ENCODE measurements at regions not wholly inside any gene's neighbourhood (a gene's known extent, or its start where the extent isn't known, plus 50 kb on each side); places are given as distances from the start of the nearest gene placed in this dataset.

DNA sequence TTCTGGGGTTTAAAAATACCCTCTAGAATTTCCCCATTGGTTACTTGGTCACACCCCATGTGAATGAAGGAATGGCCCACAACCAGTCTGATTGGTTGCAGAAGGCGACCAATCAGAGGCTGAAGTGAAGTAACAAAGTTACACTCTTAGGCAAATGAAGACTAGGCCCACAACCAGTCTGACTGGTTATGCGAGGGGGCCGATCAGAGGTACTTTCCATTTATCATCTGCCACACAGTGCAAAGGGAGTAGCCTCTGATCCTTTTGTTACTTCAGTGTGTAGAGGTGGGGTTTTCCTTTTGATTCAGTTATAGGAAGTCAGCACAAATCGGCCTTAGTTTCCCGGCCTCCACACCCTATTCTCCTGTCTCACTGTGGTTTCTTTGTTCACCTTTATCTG, 61.2 kb upstream of the SGK1 start:
- DNase-seq (ENCODE audit: low spot score in 2 of 2) = no peak
- Histone ChIP-seq H3K27ac (peak overlapping the region; percentile 75), H3K4me1 (peaks cover 21% of the 10 kb centered on the region), H3K27me3 (no peaks in the 10 kb centered on the region), H3K36me3 (no peaks in the 10 kb centered on the region), H3K4me3 (no peak overlapping the region), H3K9me3 (no peaks in the 10 kb centered on the region)
- WGBS = 39% methylated on average over 5 of the region's 5 CpGs
- TF ChIP-seq POLR2AphosphoS5 (IDR thresholded peaks at IDR 0.05) = peak in 2 of 3 donors; percentile 27 to 78
- TF ChIP-seq, protein P1, sequence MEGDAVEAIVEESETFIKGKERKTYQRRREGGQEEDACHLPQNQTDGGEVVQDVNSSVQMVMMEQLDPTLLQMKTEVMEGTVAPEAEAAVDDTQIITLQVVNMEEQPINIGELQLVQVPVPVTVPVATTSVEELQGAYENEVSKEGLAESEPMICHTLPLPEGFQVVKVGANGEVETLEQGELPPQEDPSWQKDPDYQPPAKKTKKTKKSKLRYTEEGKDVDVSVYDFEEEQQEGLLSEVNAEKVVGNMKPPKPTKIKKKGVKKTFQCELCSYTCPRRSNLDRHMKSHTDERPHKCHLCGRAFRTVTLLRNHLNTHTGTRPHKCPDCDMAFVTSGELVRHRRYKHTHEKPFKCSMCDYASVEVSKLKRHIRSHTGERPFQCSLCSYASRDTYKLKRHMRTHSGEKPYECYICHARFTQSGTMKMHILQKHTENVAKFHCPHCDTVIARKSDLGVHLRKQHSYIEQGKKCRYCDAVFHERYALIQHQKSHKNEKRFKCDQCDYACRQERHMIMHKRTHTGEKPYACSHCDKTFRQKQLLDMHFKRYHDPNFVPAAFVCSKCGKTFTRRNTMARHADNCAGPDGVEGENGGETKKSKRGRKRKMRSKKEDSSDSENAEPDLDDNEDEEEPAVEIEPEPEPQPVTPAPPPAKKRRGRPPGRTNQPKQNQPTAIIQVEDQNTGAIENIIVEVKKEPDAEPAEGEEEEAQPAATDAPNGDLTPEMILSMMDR (IDR thresholded peaks at IDR 0.05) = no peak

- TF ChIP-seq, protein P1 (IDR thresholded peaks at IDR 0.05) = no peak
- TF ChIP-seq EP300 (IDR thresholded peaks at IDR 0.05) (no peak), POLR2A (IDR thresholded peaks at IDR 0.05) (no peak), POLR2AphosphoS5 (IDR thresholded peaks at IDR 0.05) (no peak)
- DNase-seq (ENCODE audit: low spot score in 2 of 2) = no peak
- Histone ChIP-seq H3K27me3 (no peaks in the 10 kb centered on the region), H3K4me3 (no peak overlapping the region), H3K4me1 (peaks cover 27% of the 10 kb centered on the region), H3K9me3 (no peaks in the 10 kb centered on the region), H3K36me3 (no peaks in the 10 kb centered on the region), H3K27ac (peak overlapping the region; percentile 75)
- WGBS = 83% methylated on average over 1 of the region's 1 CpG
Measured at GRCh38 chr6:134378426-134378825, 60.5 kb upstream of the SGK1 start.

DNA sequence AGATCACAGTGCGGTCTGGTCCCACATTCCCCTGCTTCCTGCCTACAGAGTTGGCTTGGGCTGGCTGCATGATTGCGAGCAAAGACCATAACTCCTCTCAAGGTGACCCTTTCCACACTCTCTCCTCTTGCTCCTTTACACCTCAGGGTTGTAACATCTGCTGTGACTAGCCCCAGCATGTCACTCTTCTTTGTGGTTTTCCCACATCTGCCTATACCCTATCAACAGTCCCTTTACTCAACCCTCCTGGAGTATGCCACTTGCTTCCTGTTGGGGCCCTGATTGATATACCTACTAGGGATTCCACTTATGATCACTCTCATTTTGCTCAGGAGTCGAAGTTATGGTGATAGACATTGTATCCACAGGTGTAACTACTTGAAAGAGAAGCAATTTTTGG, 58.9 kb upstream of the SGK1 start:
- Histone ChIP-seq H3K27me3 (no peaks in the 10 kb centered on the region), H3K36me3 (no peaks in the 10 kb centered on the region), H3K27ac (no peak overlapping the region), H3K9me3 (no peaks in the 10 kb centered on the region), H3K4me3 (no peak overlapping the region), H3K4me1 (peaks cover 39% of the 10 kb centered on the region)
- DNase-seq (ENCODE audit: low spot score in 2 of 2) = no peak
- WGBS = 96% methylated on average over 3 of the region's 3 CpGs
- no peak for TF ChIP-seq POLR2A (IDR thresholded peaks at IDR 0.05)
- no peak for TF ChIP-seq EP300 (IDR thresholded peaks at IDR 0.05)
- no peak for TF ChIP-seq POLR2AphosphoS5 (IDR thresholded peaks at IDR 0.05)
- TF ChIP-seq, protein P1 (IDR thresholded peaks at IDR 0.05) = no peak

DNA sequence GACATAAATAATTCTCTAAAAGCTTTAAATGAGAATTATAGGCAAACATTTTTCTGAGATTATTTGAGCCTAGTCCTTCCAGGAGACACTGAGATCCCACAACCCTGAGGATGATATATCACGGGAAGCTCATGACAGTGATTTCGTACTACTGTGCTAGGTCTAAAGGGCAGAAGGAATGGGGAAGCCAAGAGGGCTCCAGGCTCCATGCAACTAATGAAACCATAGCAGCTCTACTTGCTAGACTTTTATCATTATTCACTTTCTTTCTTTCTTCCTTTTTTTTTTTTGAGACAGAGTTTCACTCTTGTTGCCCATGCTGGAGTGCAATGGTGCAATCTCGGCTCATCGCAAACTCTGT, 57.3 kb upstream of the SGK1 start:
- 93% methylated on average over 4 of the region's 4 CpGs for WGBS

DNA sequence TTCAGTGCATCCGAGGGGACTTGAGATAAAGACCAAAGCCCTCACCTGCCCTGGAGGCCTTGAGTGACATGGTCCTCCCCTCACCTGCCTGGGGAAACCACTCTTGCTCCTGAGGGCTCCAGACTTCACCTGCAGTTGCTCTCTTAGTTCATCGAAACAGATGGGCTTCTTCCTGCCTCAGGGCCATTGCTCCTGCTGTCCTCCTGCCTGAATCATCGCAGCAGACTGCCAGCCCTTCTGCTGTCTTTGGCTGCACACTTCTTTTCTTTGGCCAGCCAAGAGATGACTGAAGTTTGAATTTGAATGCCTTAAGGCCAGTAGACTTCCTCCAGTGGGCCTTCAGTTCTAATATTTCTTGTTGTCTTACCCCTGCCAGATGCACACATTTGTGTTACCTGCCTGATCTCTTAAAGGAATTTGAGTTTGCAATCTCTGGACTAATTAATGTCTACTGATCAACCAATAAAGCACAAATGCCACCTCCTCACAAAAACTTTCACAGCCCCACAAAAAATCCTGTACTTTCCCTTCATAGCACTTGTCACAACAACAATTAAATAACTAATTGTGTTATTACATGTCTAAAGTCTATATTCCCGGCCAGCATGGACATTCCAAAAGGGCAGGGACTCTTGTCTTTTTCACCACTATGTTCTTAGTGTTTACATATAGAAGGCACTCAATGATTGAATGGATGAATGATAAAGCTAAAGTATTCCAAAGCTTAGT, 56.7 kb upstream of the SGK1 start:
- no peak for DNase-seq (ENCODE audit: low spot score in 2 of 2)
- no peak overlapping the region for H3K27ac ChIP-seq
- peaks cover 27% of the 10 kb centered on the region for H3K4me1 ChIP-seq
- H3K4me3 ChIP-seq = no peak overlapping the region
- H3K27me3 ChIP-seq = no peaks in the 10 kb centered on the region
- 71% methylated on average over 3 of the region's 4 CpGs for WGBS
- no peaks in the 10 kb centered on the region for H3K36me3 ChIP-seq
- TF ChIP-seq POLR2AphosphoS5 (IDR thresholded peaks at IDR 0.05) (no peak), EP300 (IDR thresholded peaks at IDR 0.05) (no peak), POLR2A (IDR thresholded peaks at IDR 0.05) (no peak)
- TF ChIP-seq, protein P1 (IDR thresholded peaks at IDR 0.05) = no peak
- H3K9me3 ChIP-seq = no peaks in the 10 kb centered on the region

More for the DNA sequence above, 57.3 kb upstream of the SGK1 start:
- Histone ChIP-seq H3K9me3 (no peaks in the 10 kb centered on the region), H3K27me3 (no peaks in the 10 kb centered on the region), H3K4me3 (no peak overlapping the region), H3K36me3 (no peaks in the 10 kb centered on the region), H3K27ac (no peak overlapping the region), H3K4me1 (peaks cover 32% of the 10 kb centered on the region)
- no peak for TF ChIP-seq POLR2A (IDR thresholded peaks at IDR 0.05)
- no peak for TF ChIP-seq POLR2AphosphoS5 (IDR thresholded peaks at IDR 0.05)
- TF ChIP-seq EP300 (IDR thresholded peaks at IDR 0.05) = no peak
- TF ChIP-seq, protein P1 (IDR thresholded peaks at IDR 0.05) = no peak
- DNase-seq (ENCODE audit: low spot score in 2 of 2) = no peak

Measured in suprapubic skin (tissue), 4 donors.